Loucy (cell line): ENCODE measurements at regions not wholly inside any gene's neighbourhood (a gene's known extent, or its start where the extent isn't known, plus 50 kb on each side); places are given as distances from the start of the nearest gene placed in this dataset.
"Not testable (repeated sequence)": the region's sequence is repeated elsewhere in the genome, so short reads cannot be mapped to it uniquely, and the experiment has no call there.

Experiments used
- H2AFZ ChIP-seq: fragments of 200-600 bp; sonication (generic); 2 replicates; pipeline ENCODE4 v1.6.0; 2016; ENCODE audit warnings: antibody characterized with exemption, mild to moderate bottlenecking, low read length, moderate library complexity
- H3F3A ChIP-seq: fragments of 200-600 bp; 2 replicates; pipeline ENCODE4 v1.6.0; 2016; ENCODE audit warnings: antibody characterized with exemption, low read depth, mild to moderate bottlenecking
- H3K27me3 ChIP-seq: fragments of 200-600 bp; sonication (generic); 2 replicates; pipeline ENCODE4 v1.6.1; 2014; ENCODE audit warnings: low read length, mild to moderate bottlenecking; ENCODE audit not compliant: insufficient read depth, poor library complexity, severe bottlenecking
- H3K36me3 ChIP-seq: fragments of 200-600 bp; sonication (generic); 2 replicates; pipeline ENCODE4 v1.6.1; 2016; ENCODE audit warnings: low read length; ENCODE audit not compliant: insufficient read depth
- H3K4me1 ChIP-seq: fragments of 200-600 bp; sonication (generic); 2 replicates; pipeline ENCODE4 v1.5.1; 2014; ENCODE audit warnings: low read length, mild to moderate bottlenecking; ENCODE audit not compliant: insufficient read depth, poor library complexity, severe bottlenecking
- H3K4me2 ChIP-seq: fragments of 200-600 bp; sonication (generic); 2 replicates; pipeline ENCODE4 v1.6.0; 2014; ENCODE audit warnings: antibody characterized with exemption, low read length, low read depth, mild to moderate bottlenecking; ENCODE audit not compliant: poor library complexity, severe bottlenecking
- H3K4me3 ChIP-seq: fragments of 200-600 bp; sonication (generic); 2 replicates; pipeline ENCODE4 v1.5.1; 2014; ENCODE audit warnings: low read length, mild to moderate bottlenecking, mixed read lengths; ENCODE audit not compliant: poor library complexity, severe bottlenecking
- H3K79me2 ChIP-seq: fragments of 200-600 bp; sonication (generic); 2 replicates; pipeline ENCODE4 v1.6.1; 2014; ENCODE audit warnings: low read length; ENCODE audit not compliant: insufficient read depth
- H3K9ac ChIP-seq: fragments of 200-600 bp; sonication (generic); 2 replicates; pipeline ENCODE4 v1.6.0; 2014; ENCODE audit warnings: mild to moderate bottlenecking, low read depth, low read length, moderate library complexity; ENCODE audit not compliant: poor library complexity, severe bottlenecking
- H3K9me2 ChIP-seq: fragments of 200-600 bp; sonication (generic); replicated peaks from 2 replicates; pipeline ENCODE4 v1.6.1; 2016; ENCODE audit warnings: low read depth, low read length, mixed read lengths
- H3K9me3 ChIP-seq: fragments of 200-600 bp; sonication (generic); 2 replicates; pipeline ENCODE4 v1.6.1; 2014; ENCODE audit warnings: mild to moderate bottlenecking, antibody characterized with exemption, low read length, low read depth; ENCODE audit not compliant: insufficient read depth
- H4K20me1 ChIP-seq: fragments of 200-600 bp; sonication (generic); 2 replicates; pipeline ENCODE4 v1.6.0; 2014; ENCODE audit warnings: antibody characterized with exemption, low read length, mild to moderate bottlenecking; ENCODE audit not compliant: insufficient read depth, poor library complexity, severe bottlenecking
- CTCF ChIP-seq: fragments of 200-600 bp; sonication (generic); conservative IDR thresholded peaks from 2 replicates; pipeline ENCODE4 v1.5.1; 2014; ENCODE audit warnings: mild to moderate bottlenecking, antibody characterized with exemption, low read length
- EZH2phosphoT487 ChIP-seq: fragments of 200-600 bp; IDR thresholded peaks from 2 replicates; pipeline ENCODE4 v1.6.1; 2018; ENCODE audit warnings: antibody characterized with exemption, mild to moderate bottlenecking, moderate library complexity, borderline replicate concordance

GRCh38 chr5:154676508-154676907 lies 78.7 kb upstream of the LARP1 start:
- H3K9ac ChIP-seq: no peak overlapping the region
- TF ChIP-seq EZH2phosphoT487 (no peak), CTCF (no peak)
- H3F3A ChIP-seq: no peaks in the 10 kb centered on the region
- H3K4me3 ChIP-seq: no peak overlapping the region
- H3K27me3 ChIP-seq: no peaks in the 10 kb centered on the region
- no peaks in the 10 kb centered on the region for H3K9me2 ChIP-seq
- H3K9me3 ChIP-seq: no peaks in the 10 kb centered on the region
- H2AFZ ChIP-seq: no peak overlapping the region
- H3K4me1 ChIP-seq: no peaks in the 10 kb centered on the region
- no peaks in the 10 kb centered on the region for H3K36me3 ChIP-seq
- H3K79me2 ChIP-seq: no peaks in the 10 kb centered on the region
- no peak overlapping the region for H3K4me2 ChIP-seq
- no peaks in the 10 kb centered on the region for H4K20me1 ChIP-seq

GRCh38 chr5:154674029-154674428 lies 81.1 kb upstream of the LARP1 start:
- Histone ChIP-seq H3K9me3 (no peaks in the 10 kb centered on the region), H3K4me2 (no peak overlapping the region), H3F3A (no peaks in the 10 kb centered on the region), H3K4me1 (no peaks in the 10 kb centered on the region), H3K79me2 (no peaks in the 10 kb centered on the region), H2AFZ (no peak overlapping the region), H3K9ac (no peak overlapping the region), H3K27me3 (no peaks in the 10 kb centered on the region), H3K4me3 (no peak overlapping the region), H4K20me1 (no peaks in the 10 kb centered on the region), H3K36me3 (no peaks in the 10 kb centered on the region), H3K9me2 (no peaks in the 10 kb centered on the region)
- TF ChIP-seq CTCF (no peak), EZH2phosphoT487 (no peak)

GRCh38 chr5:154673506-154673905 lies 81.7 kb upstream of the LARP1 start:
- no peaks in the 10 kb centered on the region for H3K36me3 ChIP-seq
- H3F3A ChIP-seq: no peaks in the 10 kb centered on the region
- no peak overlapping the region for H2AFZ ChIP-seq
- no peaks in the 10 kb centered on the region for H3K4me1 ChIP-seq
- no peaks in the 10 kb centered on the region for H3K79me2 ChIP-seq
- no peaks in the 10 kb centered on the region for H3K9me3 ChIP-seq
- TF ChIP-seq EZH2phosphoT487: no peak
- no peak for TF ChIP-seq CTCF
- H3K27me3 ChIP-seq: no peaks in the 10 kb centered on the region
- H3K4me2 ChIP-seq: no peak overlapping the region
- no peak overlapping the region for H3K4me3 ChIP-seq
- H3K9ac ChIP-seq: no peak overlapping the region
- no peaks in the 10 kb centered on the region for H4K20me1 ChIP-seq
- H3K9me2 ChIP-seq: no peaks in the 10 kb centered on the region

GRCh38 chr5:154669913-154670312 lies 85.3 kb upstream of the LARP1 start:
- not testable (repeated sequence) for H3K9me2 ChIP-seq, H4K20me1 ChIP-seq, H3K9me3 ChIP-seq, H3K9ac ChIP-seq, H2AFZ ChIP-seq, H3K4me1 ChIP-seq, H3K27me3 ChIP-seq, H3K36me3 ChIP-seq, H3F3A ChIP-seq, H3K79me2 ChIP-seq, H3K4me2 ChIP-seq, H3K4me3 ChIP-seq
